ENCODE measurements at regions not wholly inside any gene's neighbourhood (a gene's known extent, or its start where the extent isn't known, plus 50 kb on each side); places are given as distances from the start of the nearest gene placed in this dataset.

GRCh38 chr7:47207956-47208355, 374.0 kb downstream of the TNS3 start:
- Histone ChIP-seq H3K36me3 (no peaks in the 10 kb centered on the region), H3K9me3 (no peaks in the 10 kb centered on the region), H3K4me1 (no peaks in the 10 kb centered on the region), H3K27me3 (no peaks in the 10 kb centered on the region), H3K4me3 (no peak overlapping the region), H3K27ac (no peak overlapping the region)
- no peak for DNase-seq (ENCODE audit: extremely low spot score in 2 of 2)
- TF ChIP-seq POLR2AphosphoS5 (IDR thresholded peaks at IDR 0.05; ENCODE audit: insufficient read depth in 1 of 2, low read depth in 1 of 2) (no peak), POLR2A (IDR thresholded peaks at IDR 0.05) (no peak), CTCF (IDR thresholded peaks at IDR 0.05) (no peak)
- intact Hi-C loops (cut with DNase I), result no loop called here

- intact Hi-C loops (cut with DNase I), result no loop called here
- DNase-seq (ENCODE audit: extremely low spot score in 2 of 2), result no peak
Observed at GRCh38 chr7:47204709-47205108, 377.2 kb downstream of the TNS3 start.

GRCh38 chr7:47202146-47202783, 379.6 kb downstream of the TNS3 start:
- H3K36me3 ChIP-seq, result no peaks in the 10 kb centered on the region
- TF ChIP-seq POLR2A (IDR thresholded peaks at IDR 0.05), result no peak
- TF ChIP-seq POLR2AphosphoS5 (IDR thresholded peaks at IDR 0.05; ENCODE audit: insufficient read depth in 1 of 2, low read depth in 1 of 2), result no peak
- TF ChIP-seq CTCF (IDR thresholded peaks at IDR 0.05), result no peak
- no peak overlapping the region for H3K27ac ChIP-seq
- H3K4me1 ChIP-seq, result no peaks in the 10 kb centered on the region
- intact Hi-C loops (cut with DNase I), result no loop called here
- H3K27me3 ChIP-seq, result no peaks in the 10 kb centered on the region
- no peaks in the 10 kb centered on the region for H3K9me3 ChIP-seq
- DNase-seq (ENCODE audit: extremely low spot score in 2 of 2), result no peak
- H3K4me3 ChIP-seq, result no peak overlapping the region

More at GRCh38 chr7:47204709-47205108, 377.2 kb downstream of the TNS3 start:
- Histone ChIP-seq H3K36me3 (no peaks in the 10 kb centered on the region), H3K9me3 (no peaks in the 10 kb centered on the region), H3K4me3 (no peak overlapping the region), H3K27ac (no peak overlapping the region), H3K4me1 (no peaks in the 10 kb centered on the region), H3K27me3 (no peaks in the 10 kb centered on the region)
- TF ChIP-seq CTCF (IDR thresholded peaks at IDR 0.05) (no peak), POLR2A (IDR thresholded peaks at IDR 0.05) (no peak), POLR2AphosphoS5 (IDR thresholded peaks at IDR 0.05; ENCODE audit: insufficient read depth in 1 of 2, low read depth in 1 of 2) (no peak)

GRCh38 chr7:47198159-47198558, 383.8 kb downstream of the TNS3 start:
- no peaks in the 10 kb centered on the region for H3K27me3 ChIP-seq
- peak in 1 of 2 donors; percentile 6 for DNase-seq (ENCODE audit: extremely low spot score in 2 of 2)
- intact Hi-C loops (cut with DNase I), result no loop called here
- H3K36me3 ChIP-seq, result no peaks in the 10 kb centered on the region
- H3K4me3 ChIP-seq, result no peak overlapping the region
- H3K9me3 ChIP-seq, result no peaks in the 10 kb centered on the region
- TF ChIP-seq POLR2A (IDR thresholded peaks at IDR 0.05), result no peak
- no peak for TF ChIP-seq POLR2AphosphoS5 (IDR thresholded peaks at IDR 0.05; ENCODE audit: insufficient read depth in 1 of 2, low read depth in 1 of 2)
- H3K27ac ChIP-seq, result no peak overlapping the region
- H3K4me1 ChIP-seq, result no peaks in the 10 kb centered on the region

GRCh38 chr7:47197486-47197885, 384.4 kb downstream of the TNS3 start:
- intact Hi-C loops (cut with DNase I), result no loop called here
- Histone ChIP-seq H3K36me3 (no peaks in the 10 kb centered on the region), H3K27me3 (no peaks in the 10 kb centered on the region), H3K4me3 (no peak overlapping the region), H3K27ac (no peak overlapping the region), H3K9me3 (no peaks in the 10 kb centered on the region), H3K4me1 (no peaks in the 10 kb centered on the region)
- peak in 1 of 2 donors; percentile 9 for DNase-seq (ENCODE audit: extremely low spot score in 2 of 2)
- TF ChIP-seq POLR2AphosphoS5 (IDR thresholded peaks at IDR 0.05; ENCODE audit: insufficient read depth in 1 of 2, low read depth in 1 of 2) (no peak), CTCF (IDR thresholded peaks at IDR 0.05) (no peak)
